PC-9 (cell line): ENCODE measurements at regions not wholly inside any gene's neighbourhood (a gene's known extent, or its start where the extent isn't known, plus 50 kb on each side); places are given as distances from the start of the nearest gene placed in this dataset.

ENCODE experiments used
- BruUV-seq: library from RNA; stranded (reverse); fragments of 400-500 nt; replicated peaks from 2 replicates; lab custom pipeline; 2021; lab: Mats Ljungman, UMichigan
- CTCF ChIA-PET: fragments of 300-600 bp; sonication (Branson Sonifier 250); formaldehyde crosslinking; loops from one replicate; lab custom pipeline; 2022; ENCODE audit warnings: antibody characterized with exemption; lab: Charles Lee
- POLR2A ChIA-PET: fragments of 300-600 bp; sonication (Branson Sonifier 250); formaldehyde crosslinking; loops from one replicate; lab custom pipeline; 2022; ENCODE audit warnings: antibody characterized with exemption; ENCODE audit not compliant: unreplicated experiment; lab: Charles Lee
- DNase-seq, 2 experiments: peaks; one replicate each; pipeline versions ENCODE4 v3.0.0 to v3.0.0-alpha.2; 2015 to 2022; ENCODE audit warnings: mixed read lengths in 1 of 2
- H2AFZ ChIP-seq: fragments of 200-600 bp; sonication (generic); 2 replicates; pipeline ENCODE4 v1.8.1; 2017; ENCODE audit warnings: antibody characterized with exemption
- H3F3A ChIP-seq: fragments of 200-600 bp; sonication (generic); 2 replicates; pipeline ENCODE4 v1.8.1; 2017; ENCODE audit warnings: antibody characterized with exemption, mild to moderate bottlenecking, low read depth; ENCODE audit not compliant: insufficient read depth
- H3K27ac ChIP-seq: fragments of 200-600 bp; sonication (generic); 2 replicates; pipeline ENCODE4 v1.6.1; 2016; ENCODE audit warnings: mixed run types
- H3K27me3 ChIP-seq: fragments of 200-600 bp; sonication (generic); 2 replicates; pipeline ENCODE4 v1.6.1; 2016; ENCODE audit warnings: low read depth, mixed run types; ENCODE audit not compliant: insufficient read depth
- H3K36me3 ChIP-seq: fragments of 200-600 bp; sonication (generic); 2 replicates; pipeline ENCODE4 v1.6.1; 2016; ENCODE audit warnings: low read depth, mixed run types
- H3K4me1 ChIP-seq: fragments of 200-600 bp; sonication (generic); replicated peaks from 2 replicates; pipeline ENCODE4 v1.6.1; 2016; ENCODE audit warnings: mixed run types; ENCODE audit not compliant: insufficient read depth
- H3K4me2 ChIP-seq: fragments of 200-600 bp; sonication (generic); 2 replicates; pipeline ENCODE4 v1.6.1; 2017; ENCODE audit warnings: mixed run types
- H3K4me3 ChIP-seq: fragments of 200-600 bp; sonication (generic); 2 replicates; pipeline ENCODE4 v1.6.1; 2016; ENCODE audit warnings: mixed run types
- H3K79me2 ChIP-seq: fragments of 200-600 bp; sonication (generic); 2 replicates; pipeline ENCODE4 v1.6.1; 2017; ENCODE audit warnings: low read depth, mixed run types
- H3K9me2 ChIP-seq: fragments of 200-600 bp; sonication (generic); 2 replicates; pipeline ENCODE4 v1.8.1; 2017; ENCODE audit warnings: mild to moderate bottlenecking; ENCODE audit not compliant: insufficient read depth
- H3K9me3 ChIP-seq: fragments of 200-600 bp; sonication (generic); 2 replicates; pipeline ENCODE4 v1.8.1; 2016; ENCODE audit warnings: low read depth; ENCODE audit not compliant: insufficient read depth
- H4K20me1 ChIP-seq: fragments of 200-600 bp; sonication (generic); 2 replicates; pipeline ENCODE4 v1.8.1; 2017; ENCODE audit not compliant: insufficient read depth
- CTCF ChIP-seq: fragments of 200-600 bp; sonication (generic); conservative IDR thresholded peaks from 2 replicates; pipeline ENCODE4 v1.6.1; 2017; ENCODE audit warnings: mixed run types, antibody characterized with exemption, mild to moderate bottlenecking, moderate library complexity
- EZH2 ChIP-seq: fragments of 200-600 bp; sonication (generic); IDR thresholded peaks from 2 replicates; pipeline ENCODE4 v1.8.0; 2017; ENCODE audit warnings: antibody characterized with exemption, low read depth
- intact Hi-C: fragments of 100-400 bp; cut with micrococcal nuclease; formaldehyde crosslinking; loops from one replicate; pipeline ENCODE4 v1.10.0; 2022; ENCODE audit not compliant: unreplicated experiment

- no TSS peak for BruUV-seq
- no peaks in the 10 kb centered on the region for H3K9me3 ChIP-seq
- H2AFZ ChIP-seq, result no peak overlapping the region
- no peak for DNase-seq
- H3K27ac ChIP-seq, result no peak overlapping the region
- POLR2A ChIA-PET, result no interaction called here
- intact Hi-C loops, result no loop called here
- no peaks in the 10 kb centered on the region for H3K27me3 ChIP-seq
- H3K9me2 ChIP-seq, result no peaks in the 10 kb centered on the region
- no peaks in the 10 kb centered on the region for H4K20me1 ChIP-seq
- no peaks in the 10 kb centered on the region for H3K4me1 ChIP-seq
- CTCF ChIA-PET, result no interaction called here
- no peaks in the 10 kb centered on the region for H3K36me3 ChIP-seq
- TF ChIP-seq CTCF (no peak), EZH2 (no peak)
- H3K4me3 ChIP-seq, result no peak overlapping the region
- H3F3A ChIP-seq, result no peaks in the 10 kb centered on the region
- no peak overlapping the region for H3K4me2 ChIP-seq
- H3K79me2 ChIP-seq, result no peaks in the 10 kb centered on the region
Measured at GRCh38 chr17:69880591-69881112, 194.4 kb upstream of the KCNJ16 start.

- Histone ChIP-seq H4K20me1 (no peaks in the 10 kb centered on the region), H3K9me3 (no peaks in the 10 kb centered on the region), H3K4me2 (no peak overlapping the region), H3F3A (no peaks in the 10 kb centered on the region), H3K27ac (no peak overlapping the region), H2AFZ (no peak overlapping the region), H3K4me3 (no peak overlapping the region), H3K79me2 (no peaks in the 10 kb centered on the region), H3K4me1 (no peaks in the 10 kb centered on the region), H3K9me2 (no peaks in the 10 kb centered on the region), H3K36me3 (no peaks in the 10 kb centered on the region), H3K27me3 (no peaks in the 10 kb centered on the region)
- TF ChIP-seq CTCF (no peak), EZH2 (no peak)
- no peak for DNase-seq
- ChIA-PET POLR2A (no interaction called here), CTCF (no interaction called here)
- no TSS peak for BruUV-seq
- intact Hi-C loops, result no loop called here
Measured at GRCh38 chr17:69882281-69882680, 192.7 kb upstream of the KCNJ16 start.

GRCh38 chr17:69883120-69883519 is 191.9 kb upstream of the KCNJ16 start:
- intact Hi-C loops, result no loop called here
- Histone ChIP-seq H4K20me1 (no peaks in the 10 kb centered on the region), H3K79me2 (no peaks in the 10 kb centered on the region), H3K27ac (no peak overlapping the region), H2AFZ (no peak overlapping the region), H3F3A (no peaks in the 10 kb centered on the region), H3K4me3 (no peak overlapping the region), H3K9me2 (no peaks in the 10 kb centered on the region), H3K27me3 (no peaks in the 10 kb centered on the region), H3K4me1 (no peaks in the 10 kb centered on the region), H3K36me3 (no peaks in the 10 kb centered on the region), H3K9me3 (no peaks in the 10 kb centered on the region), H3K4me2 (no peak overlapping the region)
- ChIA-PET CTCF (no interaction called here), POLR2A (no interaction called here)
- TF ChIP-seq EZH2, result no peak
- TF ChIP-seq CTCF, result no peak
- BruUV-seq, result no TSS peak
- no peak for DNase-seq
